A673 (cell line): ENCODE measurements at regions not wholly inside any gene's neighbourhood (a gene's known extent, or its start where the extent isn't known, plus 50 kb on each side); places are given as distances from the start of the nearest gene placed in this dataset.

Experiments
- EZH2 ChIP-seq: fragments of 200-600 bp; sonication (generic); IDR thresholded peaks from 2 replicates; pipeline ENCODE4 v1.6.1; 2017; ENCODE audit warnings: borderline replicate concordance, low read depth, mild to moderate bottlenecking, mixed read lengths, antibody characterized with exemption, low read length; ENCODE audit not compliant: poor library complexity, severe bottlenecking
- TF ChIP-seq, protein P1 (sequence below): fragments of 300-800, 200-600 bp; sonication (generic); conservative IDR thresholded peaks from 2 replicates; pipeline ENCODE4 v1.5.1; 2017; ENCODE audit warnings: low read depth, mild to moderate bottlenecking, antibody characterized with exemption, low read length, moderate library complexity, mixed read lengths

DNA sequence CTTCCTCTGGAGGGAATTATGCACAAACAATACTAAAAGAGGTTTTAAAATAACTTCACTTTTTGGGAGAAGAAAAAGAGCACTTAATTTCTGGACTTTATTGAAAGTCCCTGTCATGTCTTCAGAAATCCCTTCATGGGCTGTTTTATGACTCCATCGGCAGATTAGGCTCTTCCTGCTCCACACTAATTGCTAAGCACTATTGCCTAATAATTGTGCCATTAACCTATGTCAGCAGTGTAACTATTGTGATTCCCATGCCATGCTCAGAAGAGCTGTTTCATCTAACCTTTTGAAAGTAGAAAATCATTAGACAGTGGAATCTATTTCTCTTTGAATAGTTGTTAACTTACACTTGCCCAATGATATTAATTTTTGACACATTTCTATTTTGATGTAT, 489.3 kb upstream of the RUNX1 start:
- no peak for TF ChIP-seq EZH2
- TF ChIP-seq, protein P1, sequence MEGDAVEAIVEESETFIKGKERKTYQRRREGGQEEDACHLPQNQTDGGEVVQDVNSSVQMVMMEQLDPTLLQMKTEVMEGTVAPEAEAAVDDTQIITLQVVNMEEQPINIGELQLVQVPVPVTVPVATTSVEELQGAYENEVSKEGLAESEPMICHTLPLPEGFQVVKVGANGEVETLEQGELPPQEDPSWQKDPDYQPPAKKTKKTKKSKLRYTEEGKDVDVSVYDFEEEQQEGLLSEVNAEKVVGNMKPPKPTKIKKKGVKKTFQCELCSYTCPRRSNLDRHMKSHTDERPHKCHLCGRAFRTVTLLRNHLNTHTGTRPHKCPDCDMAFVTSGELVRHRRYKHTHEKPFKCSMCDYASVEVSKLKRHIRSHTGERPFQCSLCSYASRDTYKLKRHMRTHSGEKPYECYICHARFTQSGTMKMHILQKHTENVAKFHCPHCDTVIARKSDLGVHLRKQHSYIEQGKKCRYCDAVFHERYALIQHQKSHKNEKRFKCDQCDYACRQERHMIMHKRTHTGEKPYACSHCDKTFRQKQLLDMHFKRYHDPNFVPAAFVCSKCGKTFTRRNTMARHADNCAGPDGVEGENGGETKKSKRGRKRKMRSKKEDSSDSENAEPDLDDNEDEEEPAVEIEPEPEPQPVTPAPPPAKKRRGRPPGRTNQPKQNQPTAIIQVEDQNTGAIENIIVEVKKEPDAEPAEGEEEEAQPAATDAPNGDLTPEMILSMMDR, result no peak
